ENCODE measurements at regions not wholly inside any gene's neighbourhood (a gene's known extent, or its start where the extent isn't known, plus 50 kb on each side); places are given as distances from the start of the nearest gene placed in this dataset.

DNA sequence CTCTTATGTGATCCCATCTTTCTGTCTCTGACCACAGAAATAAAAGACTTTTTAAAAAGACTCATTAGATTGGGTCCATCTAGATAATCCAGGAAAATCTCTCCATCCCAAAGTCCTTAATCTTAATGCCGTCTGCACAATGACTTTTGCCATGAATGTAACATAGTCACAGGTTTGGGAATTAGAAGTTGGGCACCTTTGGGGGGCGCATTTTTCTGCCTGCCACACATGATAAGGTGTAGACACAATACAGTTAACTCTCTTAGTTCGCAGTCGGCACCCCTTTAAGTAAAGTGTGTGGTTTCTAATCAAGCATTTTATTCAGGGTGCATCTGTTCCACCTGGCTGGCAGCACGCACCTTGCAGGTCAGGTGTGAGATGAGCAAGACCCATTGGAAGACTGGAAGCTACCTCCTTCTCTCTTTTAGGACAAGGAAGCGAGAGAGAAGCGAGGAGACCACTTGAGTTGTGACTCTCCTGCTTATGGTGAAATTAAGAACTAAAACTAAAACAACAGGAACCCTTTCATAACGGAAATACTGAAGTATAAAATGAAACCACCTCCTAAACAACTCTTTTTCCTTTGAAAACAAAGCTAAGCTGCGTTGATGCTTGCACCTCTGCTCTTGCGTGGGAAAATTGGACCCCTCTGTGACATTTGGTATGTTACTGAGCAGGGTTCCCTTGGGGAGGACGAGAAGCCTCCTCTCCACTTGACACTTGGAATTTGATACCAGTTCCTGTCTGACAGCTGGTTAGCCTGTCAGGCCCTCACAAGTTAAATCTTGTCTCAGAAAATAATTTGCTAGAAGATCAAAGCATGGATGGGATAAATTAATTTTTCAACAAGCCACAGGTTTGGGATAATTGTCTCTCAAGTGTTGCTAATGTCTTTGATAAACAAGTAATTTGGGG is 304.6 kb upstream of the DMRT1 start:
- TF ChIP-seq ELF4 (IDR thresholded peaks at IDR 0.05) (no peak), ZNF384 (IDR thresholded peaks at IDR 0.05) (no peak), TARDBP (IDR thresholded peaks at IDR 0.05) (no peak), CTBP1 (IDR thresholded peaks at IDR 0.05; ENCODE audit: borderline replicate concordance) (no peak), LEF1 (IDR thresholded peaks at IDR 0.05; ENCODE audit: borderline replicate concordance) (no peak)

All from HEK293T (cell line).